OCI-LY7 (cell line): ENCODE measurements at regions not wholly inside any gene's neighbourhood (a gene's known extent, or its start where the extent isn't known, plus 50 kb on each side); places are given as distances from the start of the nearest gene placed in this dataset.

ENCODE experiments used
- EZH2phosphoT487 ChIP-seq: fragments of 200-600 bp; sonication (generic); IDR thresholded peaks from 2 replicates; pipeline ENCODE4 v1.6.1; 2018; ENCODE audit warnings: low read depth, borderline replicate concordance, mild to moderate bottlenecking, mixed run types, antibody characterized with exemption, low read length, moderate library complexity, mixed read lengths
- TF ChIP-seq, protein P1 (sequence below): fragments of 200-600 bp; sonication (generic); conservative IDR thresholded peaks from 2 replicates; pipeline ENCODE4 v1.5.1; 2014; ENCODE audit warnings: mild to moderate bottlenecking, antibody characterized with exemption, low read length, moderate library complexity, mixed read lengths

DNA sequence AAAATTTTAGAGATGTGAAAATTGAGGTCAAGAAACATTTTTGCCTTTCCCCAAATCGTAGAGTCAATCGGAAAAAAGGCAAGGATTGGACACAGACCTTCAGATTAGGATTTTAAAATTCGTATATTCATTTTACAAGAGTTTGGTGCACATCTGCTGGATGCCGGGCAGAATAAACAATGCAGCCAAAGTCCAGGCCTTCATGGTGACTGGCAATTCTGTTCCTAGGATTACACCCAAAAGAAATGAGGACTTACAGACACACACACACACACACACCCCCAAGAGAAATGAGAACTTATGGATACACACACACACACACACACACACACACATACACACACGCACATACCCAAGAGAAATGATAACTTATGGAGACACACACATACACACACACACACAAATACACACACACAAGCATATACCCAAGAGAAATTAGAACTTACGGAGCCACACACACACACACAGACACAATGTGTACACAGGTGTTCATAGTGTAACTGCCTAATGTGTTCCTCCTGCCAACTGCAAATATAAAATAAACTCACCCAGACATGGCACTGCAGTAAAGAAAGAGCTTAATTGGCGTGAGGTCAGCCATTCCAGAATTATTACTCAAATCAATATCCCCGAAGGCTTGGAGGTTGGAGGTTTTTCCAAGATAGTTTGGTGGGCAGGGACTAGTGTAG is 165.7 kb upstream of the STS start:
- TF ChIP-seq, protein P1, sequence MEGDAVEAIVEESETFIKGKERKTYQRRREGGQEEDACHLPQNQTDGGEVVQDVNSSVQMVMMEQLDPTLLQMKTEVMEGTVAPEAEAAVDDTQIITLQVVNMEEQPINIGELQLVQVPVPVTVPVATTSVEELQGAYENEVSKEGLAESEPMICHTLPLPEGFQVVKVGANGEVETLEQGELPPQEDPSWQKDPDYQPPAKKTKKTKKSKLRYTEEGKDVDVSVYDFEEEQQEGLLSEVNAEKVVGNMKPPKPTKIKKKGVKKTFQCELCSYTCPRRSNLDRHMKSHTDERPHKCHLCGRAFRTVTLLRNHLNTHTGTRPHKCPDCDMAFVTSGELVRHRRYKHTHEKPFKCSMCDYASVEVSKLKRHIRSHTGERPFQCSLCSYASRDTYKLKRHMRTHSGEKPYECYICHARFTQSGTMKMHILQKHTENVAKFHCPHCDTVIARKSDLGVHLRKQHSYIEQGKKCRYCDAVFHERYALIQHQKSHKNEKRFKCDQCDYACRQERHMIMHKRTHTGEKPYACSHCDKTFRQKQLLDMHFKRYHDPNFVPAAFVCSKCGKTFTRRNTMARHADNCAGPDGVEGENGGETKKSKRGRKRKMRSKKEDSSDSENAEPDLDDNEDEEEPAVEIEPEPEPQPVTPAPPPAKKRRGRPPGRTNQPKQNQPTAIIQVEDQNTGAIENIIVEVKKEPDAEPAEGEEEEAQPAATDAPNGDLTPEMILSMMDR: no peak
- no peak for TF ChIP-seq EZH2phosphoT487
